Fibroblast of lung (primary cell): ENCODE measurements at regions not wholly inside any gene's neighbourhood (a gene's known extent, or its start where the extent isn't known, plus 50 kb on each side); places are given as distances from the start of the nearest gene placed in this dataset.
A peak's percentile ranks its signal among the peaks of the same experiment; 100 is the strongest.

ENCODE experiments used
- DNase-seq, 2 donors: peaks; one replicate each; pipeline versions ENCODE4 v3.0.0 to v3.0.0-alpha.2; 2010; ENCODE audit warnings: low read depth in 2 of 2
- H2AFZ ChIP-seq: 2 replicates; pipeline ENCODE4 v1.5.1; 2012; ENCODE audit warnings: low read length, control low read depth, inconsistent platforms
- H3K27ac ChIP-seq: 2 replicates; pipeline ENCODE4 v1.5.1; 2011; ENCODE audit warnings: low read length, control low read depth; ENCODE audit not compliant: insufficient read depth
- H3K27me3 ChIP-seq: 2 replicates; pipeline ENCODE4 v1.5.1; 2011; ENCODE audit warnings: mild to moderate bottlenecking, low read length; ENCODE audit not compliant: control insufficient read depth, insufficient read depth
- H3K36me3 ChIP-seq: 2 replicates; pipeline ENCODE4 v1.5.1; 2011; ENCODE audit warnings: low read length; ENCODE audit not compliant: control insufficient read depth, insufficient read depth
- H3K4me1 ChIP-seq: 2 replicates; pipeline ENCODE4 v1.5.1; 2011; ENCODE audit warnings: low read length; ENCODE audit not compliant: control insufficient read depth, insufficient read depth; ENCODE audit errors: extremely low read depth
- H3K4me2 ChIP-seq: 2 replicates; pipeline ENCODE4 v1.5.1; 2011; ENCODE audit warnings: low read length, control low read depth; ENCODE audit not compliant: insufficient read depth; ENCODE audit errors: extremely low read depth
- H3K4me3 ChIP-seq, 4 experiments: fragments of 200-600 bp in 1 of 4; sonication (generic) in 1 of 4; replicated peaks in 1 of 4; 2 replicates each; pipeline ENCODE4 v1.5.1; 2011 to 2016; ENCODE audit warnings: low read length in 4 of 4, low read depth in 3 of 4, mild to moderate bottlenecking in 3 of 4, control low read depth in 2 of 4, inconsistent platforms in 1 of 4, mixed read lengths in 1 of 4; ENCODE audit not compliant: insufficient read depth in 1 of 4; ENCODE audit errors: control extremely low read depth in 1 of 4
- H3K79me2 ChIP-seq: 2 replicates; pipeline ENCODE4 v1.5.1; 2012; ENCODE audit warnings: mild to moderate bottlenecking, low read length, inconsistent platforms; ENCODE audit not compliant: control insufficient read depth, insufficient read depth
- H3K9ac ChIP-seq: 2 replicates; pipeline ENCODE4 v1.5.1; 2011; ENCODE audit warnings: mild to moderate bottlenecking, low read length, control low read depth; ENCODE audit not compliant: insufficient read depth
- H3K9me3 ChIP-seq: 2 replicates; pipeline ENCODE4 v1.5.1; 2012; ENCODE audit warnings: low read depth, low read length; ENCODE audit not compliant: control insufficient read depth, insufficient read depth
- H4K20me1 ChIP-seq: 2 replicates; pipeline ENCODE4 v1.5.1; 2011; ENCODE audit warnings: low read length; ENCODE audit not compliant: control insufficient read depth, insufficient read depth; ENCODE audit errors: extremely low read depth
- CTCF ChIP-seq, 2 donors: IDR thresholded peaks in 1 of 2; conservative IDR thresholded peaks in 1 of 2; 1 replicate in 1 of 2; 2 replicates in 1 of 2; pipeline ENCODE4 v1.5.1; 2011 to 2012; ENCODE audit warnings: low read length in 2 of 2, control low read depth in 1 of 2, inconsistent platforms in 1 of 2, low read depth in 1 of 2, mild to moderate bottlenecking in 1 of 2
- EZH2 ChIP-seq: IDR thresholded peaks from 2 replicates; pipeline ENCODE4 v1.5.1; 2012; ENCODE audit warnings: low read length, control low read depth, mild to moderate bottlenecking; ENCODE audit errors: missing control alignments

- Histone ChIP-seq H3K9me3 (no peaks in the 10 kb centered on the region), H3K27ac (no peak overlapping the region), H3K9ac (no peak overlapping the region), H3K36me3 (no peaks in the 10 kb centered on the region), H3K4me1 (no peaks in the 10 kb centered on the region), H3K79me2 (no peaks in the 10 kb centered on the region), H3K4me2 (no peak overlapping the region), H3K4me3 (no peak overlapping the region), H4K20me1 (no peaks in the 10 kb centered on the region), H2AFZ (no peak overlapping the region), H3K27me3 (no peaks in the 10 kb centered on the region)
- peak in 1 of 2 donors; percentile 35 for TF ChIP-seq CTCF (conservative IDR thresholded peaks at IDR 0.05 in 1 of 2, IDR thresholded peaks at IDR 0.05 in 1 of 2; ENCODE audit: low read depth in 1 of 2, low read length in 2 of 2)
- no peak for TF ChIP-seq EZH2
- DNase-seq = no peak
Measured at GRCh38 chr2:67237288-67237687, 159.8 kb upstream of the ETAA1 start.

- Histone ChIP-seq H3K4me1 (no peaks in the 10 kb centered on the region), H3K36me3 (no peaks in the 10 kb centered on the region), H2AFZ (no peak overlapping the region), H3K9me3 (no peaks in the 10 kb centered on the region), H4K20me1 (no peaks in the 10 kb centered on the region), H3K4me2 (no peak overlapping the region), H3K9ac (no peak overlapping the region), H3K79me2 (no peaks in the 10 kb centered on the region), H3K27me3 (no peaks in the 10 kb centered on the region), H3K27ac (no peak overlapping the region), H3K4me3 (no peak overlapping the region)
- DNase-seq = peak; percentile 27 to 39
- no peak for TF ChIP-seq CTCF (conservative IDR thresholded peaks at IDR 0.05 in 1 of 2, IDR thresholded peaks at IDR 0.05 in 1 of 2; ENCODE audit: low read depth in 1 of 2, low read length in 2 of 2)
- no peak for TF ChIP-seq EZH2
Measured at GRCh38 chr2:67240507-67240906, 156.6 kb upstream of the ETAA1 start.

- no peak for DNase-seq
- Histone ChIP-seq H3K79me2 (no peaks in the 10 kb centered on the region), H3K4me3 (no peak overlapping the region), H3K4me1 (no peaks in the 10 kb centered on the region), H3K9me3 (no peaks in the 10 kb centered on the region), H3K36me3 (no peaks in the 10 kb centered on the region), H3K9ac (no peak overlapping the region), H3K27ac (no peak overlapping the region), H2AFZ (no peak overlapping the region), H3K27me3 (no peaks in the 10 kb centered on the region), H3K4me2 (no peak overlapping the region), H4K20me1 (no peaks in the 10 kb centered on the region)
- TF ChIP-seq EZH2 (no peak), CTCF (conservative IDR thresholded peaks at IDR 0.05 in 1 of 2, IDR thresholded peaks at IDR 0.05 in 1 of 2; ENCODE audit: low read depth in 1 of 2, low read length in 2 of 2) (no peak)
Measured at GRCh38 chr2:67241453-67241852, 155.7 kb upstream of the ETAA1 start.
